Left cardiac atrium (tissue), 4 donors: ENCODE measurements at regions not wholly inside any gene's neighbourhood (a gene's known extent, or its start where the extent isn't known, plus 50 kb on each side); places are given as distances from the start of the nearest gene placed in this dataset.
"Not testable (repeated sequence)": the region's sequence is repeated elsewhere in the genome, so short reads cannot be mapped to it uniquely, and the experiment has no call there.

Source experiments
- ATAC-seq, 2 donors: fragments of 200-7000 bp; cut with Tn5 transposase; one replicate each; pipeline ENCODE4 v1.9.1; 2020; ENCODE audit warnings: mild to moderate bottlenecking in 2 of 2, moderate library complexity in 2 of 2
- DNase-seq: peaks from one replicate; pipeline ENCODE4 v3.0.0-alpha.2; 2020
- intact Hi-C, 2 donors: fragments of 100-400 bp; cut with DNase I; formaldehyde crosslinking; loops; one replicate each; pipeline versions ENCODE4 v1.14.1 to v1.15.1; 2022 to 2023
- donor health status: DM: no; HTN: yes; CAD: no.
- donor health status: DM: no; HTN: yes; CAD: no; lungs with severe emphysema.
- donor health status: DM: yes; HTN: yes; CAD: no.
- donor health status: Dilated cardiomyopathy.

DNA sequence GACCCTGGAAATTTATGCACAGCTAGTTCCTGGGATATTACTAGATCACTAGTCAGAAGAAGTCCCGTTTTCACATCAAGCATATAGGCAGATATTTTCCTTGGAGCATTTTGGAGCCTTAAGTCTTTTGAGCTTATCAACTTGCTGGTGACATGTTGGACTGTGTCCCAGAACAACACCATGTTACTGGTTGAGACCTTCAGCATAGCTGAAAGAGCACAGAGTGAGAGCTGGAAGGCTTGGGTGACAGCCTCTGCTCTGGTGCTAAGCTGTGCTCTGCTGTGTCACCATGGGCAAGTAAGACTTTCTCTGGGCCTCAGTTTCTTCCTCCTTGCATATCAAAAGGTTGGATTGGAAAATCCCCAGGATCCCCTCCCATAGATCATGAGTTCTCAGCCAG, 116.6 kb upstream of the FRMPD4 start:
- intact Hi-C loops: no loop called here
- ATAC-seq: peak; percentile 53 to 84
- no peak for DNase-seq

DNA sequence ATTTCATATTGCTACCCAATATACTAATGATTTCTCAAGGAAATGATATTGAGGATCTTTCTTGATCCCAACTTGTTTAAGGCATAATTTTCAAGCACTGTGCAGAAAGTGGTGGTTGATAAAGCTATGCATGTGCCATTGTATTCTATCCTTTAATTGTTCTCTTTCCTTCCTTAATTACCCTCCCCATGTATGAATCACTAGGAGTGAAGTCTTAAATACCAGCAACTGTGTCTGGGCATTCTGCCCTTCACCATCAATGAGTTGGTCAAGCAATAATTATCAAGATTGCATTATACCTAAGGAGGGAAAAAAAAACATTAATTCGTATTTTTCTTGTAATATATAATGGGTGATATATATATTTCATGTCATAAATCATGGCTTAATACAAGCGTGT, 111.8 kb upstream of the FRMPD4 start:
- ATAC-seq: no peak
- DNase-seq: no peak
- intact Hi-C loops: no loop called here

DNA sequence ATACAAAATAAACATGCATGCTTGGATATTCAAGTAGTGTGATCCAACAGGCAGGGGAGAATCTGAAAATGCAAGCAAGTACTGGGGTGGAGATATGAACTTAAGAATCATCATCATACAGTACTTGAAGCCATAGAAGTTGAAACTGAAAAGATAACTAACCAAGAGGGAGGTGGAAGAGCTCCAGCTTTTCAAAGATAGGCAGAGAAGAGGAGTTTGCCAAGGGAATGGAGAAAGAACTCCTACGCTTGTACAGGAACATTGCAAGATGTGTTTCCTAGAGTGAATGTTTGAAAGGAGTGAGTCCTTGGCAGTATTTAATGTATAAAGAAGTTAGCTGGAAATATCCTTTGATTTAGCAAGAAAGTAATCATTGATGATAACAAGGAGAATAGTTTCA, 106.2 kb upstream of the FRMPD4 start:
- intact Hi-C loops: no loop called here
- DNase-seq (no peak), ATAC-seq (peak in 1 of 2 donors; percentile 74)

DNA sequence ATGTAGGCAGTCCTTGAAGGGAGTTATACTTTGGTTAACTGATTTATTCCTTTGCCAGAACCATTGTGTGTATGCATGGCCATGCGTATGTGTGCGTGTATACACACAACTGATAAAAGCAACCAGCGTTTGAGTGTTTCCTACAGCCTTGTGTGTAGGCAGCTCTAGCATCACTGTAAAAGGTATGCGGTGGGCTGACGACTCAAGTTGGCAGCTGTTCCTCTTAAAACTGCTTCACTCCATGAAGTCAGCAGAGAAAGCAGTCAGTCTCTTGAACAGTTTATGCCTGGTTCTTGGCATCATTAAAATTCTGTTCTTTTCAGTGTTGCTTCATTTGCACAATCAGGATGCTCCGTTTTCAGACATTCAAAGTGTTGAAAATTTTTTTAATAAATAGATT, 103.5 kb upstream of the FRMPD4 start:
- ATAC-seq (no peak), DNase-seq (no peak)
- intact Hi-C loops: no loop called here

DNA sequence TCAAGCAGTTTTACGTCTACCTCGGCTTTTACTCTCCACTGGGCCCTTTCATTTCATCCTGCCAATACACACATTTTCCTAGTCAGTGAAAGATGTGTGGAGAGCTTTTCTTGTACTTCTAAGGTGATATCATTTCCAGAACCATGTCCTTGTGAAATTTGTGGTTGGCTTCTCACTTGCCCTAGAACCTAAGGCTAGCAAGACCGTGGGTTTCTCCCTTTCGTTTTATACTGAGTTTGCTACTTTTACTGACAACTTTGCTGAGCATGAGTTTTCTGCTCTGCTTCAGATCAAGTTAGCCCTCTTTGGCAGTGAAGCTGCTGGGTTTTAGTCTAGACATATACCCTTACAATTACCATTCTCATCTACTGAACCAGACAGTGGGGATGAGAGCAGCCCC, 95.7 kb upstream of the FRMPD4 start:
- intact Hi-C loops: no loop called here
- ATAC-seq (no peak), DNase-seq (no peak)

DNA sequence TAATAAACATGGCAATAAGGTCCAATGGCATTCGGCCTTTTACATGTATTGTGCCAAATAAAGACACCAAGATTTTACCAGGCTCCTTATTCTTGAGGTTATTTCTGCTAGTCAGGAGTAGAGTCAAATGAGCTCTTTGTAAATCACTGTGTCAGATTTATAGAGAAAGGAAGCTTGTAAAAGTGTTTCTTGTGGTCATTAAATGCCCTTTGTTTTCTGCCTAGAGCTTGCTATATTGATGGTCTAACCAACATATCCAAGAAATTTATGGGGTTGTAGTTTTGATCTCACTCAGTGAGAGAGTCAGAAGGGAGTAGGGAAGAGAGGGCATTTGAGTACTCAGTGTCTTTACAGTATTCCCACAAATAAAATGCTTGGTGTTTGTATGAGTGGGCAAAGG, 86.2 kb upstream of the FRMPD4 start:
- DNase-seq: no peak
- no peak for ATAC-seq
- intact Hi-C loops: no loop called here

DNA sequence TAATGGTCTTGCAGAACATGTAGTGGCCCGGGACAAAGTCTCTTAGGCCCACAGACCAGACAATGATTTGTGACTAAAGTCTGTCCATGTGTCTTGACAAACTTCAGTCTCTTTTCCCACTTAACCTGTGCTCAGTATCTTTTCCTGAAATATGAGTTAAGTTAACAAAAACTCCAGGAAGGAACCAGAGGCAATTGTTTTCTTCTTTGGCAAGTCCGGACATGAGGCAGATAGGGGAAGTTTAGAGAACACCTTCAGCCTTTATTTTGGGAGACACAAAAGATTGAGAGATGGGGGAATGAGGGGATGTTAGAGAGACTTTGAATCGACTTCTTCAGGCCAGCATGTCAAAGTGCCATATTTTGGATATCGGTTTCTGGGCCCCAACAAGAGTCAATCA, 80.2 kb upstream of the FRMPD4 start:
- DNase-seq: no peak
- no peak for ATAC-seq
- intact Hi-C loops: no loop called here

DNA sequence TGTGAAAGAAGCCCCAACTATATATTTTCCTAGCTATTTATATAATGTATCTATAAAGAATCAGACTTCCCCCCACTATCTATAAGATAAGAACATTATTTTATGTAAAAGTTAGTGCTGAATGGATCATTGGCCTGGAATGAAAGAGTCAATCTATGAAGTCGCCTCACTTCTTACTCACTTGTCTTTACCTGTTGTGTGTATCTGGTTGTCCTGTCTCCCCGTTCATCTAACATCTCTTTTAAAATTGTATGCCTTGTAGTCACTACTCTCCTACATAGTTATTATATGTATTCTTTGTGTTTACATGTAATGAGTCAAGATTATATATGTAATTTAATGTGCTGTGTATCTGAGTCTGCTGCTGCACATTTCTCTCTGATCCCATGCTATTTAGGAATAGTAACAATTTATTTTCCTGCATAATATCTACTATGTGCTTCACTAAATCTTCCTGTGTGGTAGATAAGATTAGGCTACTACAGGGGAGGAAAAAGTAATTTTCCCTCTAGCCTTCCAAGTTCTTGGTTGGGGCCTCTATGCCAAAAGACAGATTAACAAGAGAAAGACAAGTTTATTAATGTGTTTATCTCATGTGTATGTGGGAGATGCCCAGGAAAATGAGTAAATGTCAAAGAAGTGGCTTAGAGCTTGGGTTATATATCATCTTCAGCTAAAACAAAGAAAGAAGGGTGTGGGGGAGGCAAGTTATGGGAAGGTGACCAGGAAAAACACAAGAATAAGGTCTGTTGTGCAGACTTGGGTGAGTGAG, 77.6 kb upstream of the FRMPD4 start:
- DNase-seq (no peak), ATAC-seq (no peak)
- intact Hi-C loops: no loop called here

DNA sequence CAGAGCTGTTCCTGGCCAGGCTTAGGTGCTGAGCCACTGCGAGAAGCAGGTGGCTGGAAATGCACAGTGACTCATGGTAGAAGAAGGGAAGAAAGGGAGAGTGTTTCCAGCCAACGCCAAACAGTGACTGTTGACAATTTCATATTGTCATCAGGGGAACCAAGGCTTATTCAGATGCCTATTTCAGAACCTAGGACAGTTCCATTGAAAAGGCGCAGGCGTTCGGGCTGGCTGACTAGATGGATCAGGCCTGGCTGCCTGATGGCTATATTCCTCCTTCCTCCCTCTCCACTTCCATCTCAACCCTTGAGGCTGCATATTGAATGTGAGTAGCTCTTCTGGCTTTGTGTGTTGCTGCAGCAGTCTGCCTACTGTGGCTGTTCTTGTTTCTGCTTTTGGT, 73.0 kb upstream of the FRMPD4 start:
- ATAC-seq (no peak), DNase-seq (no peak)
- intact Hi-C loops: no loop called here

DNA sequence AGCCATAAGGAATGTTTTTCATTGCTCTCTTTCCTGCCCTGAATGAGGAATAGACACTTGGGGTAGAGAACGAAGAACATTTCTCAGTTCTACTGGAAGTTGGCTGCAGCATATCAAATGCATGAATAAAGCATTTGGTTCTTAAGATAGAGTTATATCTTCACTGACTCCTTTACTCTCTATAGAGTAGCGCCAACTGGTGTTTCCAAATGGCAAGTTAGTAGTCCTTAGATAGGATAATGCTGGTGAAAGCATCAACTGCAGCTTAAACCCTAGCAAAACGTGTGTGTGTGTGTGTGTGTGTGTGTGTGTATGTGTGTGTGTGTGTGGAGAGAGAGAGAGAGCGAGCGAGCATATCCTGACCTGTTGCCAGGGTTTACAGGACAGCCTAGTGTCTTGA, 62.2 kb upstream of the FRMPD4 start:
- intact Hi-C loops: no loop called here

DNA sequence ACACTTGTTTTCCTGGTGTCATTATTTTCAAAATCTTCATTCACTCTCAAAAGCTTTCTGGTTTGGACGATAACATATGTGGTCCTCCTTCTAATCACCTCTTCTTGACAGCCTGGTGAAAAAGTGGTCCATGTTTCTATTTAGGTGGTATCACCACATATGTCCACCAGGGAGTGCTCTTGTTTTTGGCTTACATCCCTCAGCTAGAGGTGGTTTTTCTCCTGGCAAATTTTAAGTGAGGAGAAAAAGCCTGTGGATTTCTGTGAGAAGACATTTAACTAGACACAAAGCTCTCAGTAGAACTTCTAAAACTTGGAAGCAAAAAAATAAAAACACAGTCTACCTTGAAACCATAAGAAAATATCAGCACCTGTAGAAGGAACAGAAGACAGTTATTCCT, 58.0 kb upstream of the FRMPD4 start:
- intact Hi-C loops: loop anchor here in 1 of 2 donors (5.0 kb wide), 1 partner anchor 622 kb away; no protein-coding TSS in a partner anchor
- ATAC-seq (no peak), DNase-seq (no peak)

More for the DNA sequence above, 62.2 kb upstream of the FRMPD4 start:
- DNase-seq (no peak), ATAC-seq (no peak)

DNA sequence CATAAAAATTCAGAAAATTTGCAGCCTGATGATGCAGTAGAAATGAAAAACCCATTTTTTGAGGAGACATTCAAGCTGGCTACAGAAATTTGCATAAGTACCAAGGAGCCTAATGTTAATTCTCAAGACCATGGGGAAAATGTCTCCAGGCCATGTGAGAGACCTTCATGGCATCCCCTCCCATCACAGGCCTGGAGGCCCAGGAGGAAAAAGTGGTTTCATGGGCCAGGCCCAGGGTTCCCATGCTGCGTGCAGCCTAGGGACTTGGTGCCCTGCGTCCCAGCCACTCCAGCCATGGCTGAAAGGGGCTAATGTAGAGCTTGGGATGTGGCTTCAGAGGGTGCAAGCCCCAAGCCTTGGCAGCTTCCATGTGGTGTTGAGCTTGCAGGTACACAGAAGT, 55.3 kb upstream of the FRMPD4 start:
- intact Hi-C loops: loop anchor here in 1 of 2 donors (5.0 kb wide), 1 partner anchor 619 kb away; no protein-coding TSS in a partner anchor
- ATAC-seq: not testable (repeated sequence)

More for the DNA sequence above, 55.3 kb upstream of the FRMPD4 start:
- not testable (repeated sequence) for DNase-seq
